ENCODE measurements at regions not wholly inside any gene's neighbourhood (a gene's known extent, or its start where the extent isn't known, plus 50 kb on each side); places are given as distances from the start of the nearest gene placed in this dataset.
A peak's percentile ranks its signal among the peaks of the same experiment; 100 is the strongest.

- H3K27ac ChIP-seq, result no peak overlapping the region
- no peaks in the 10 kb centered on the region for H3K36me3 ChIP-seq
- no peak for DNase-seq
- no peak for TF ChIP-seq CTCF (IDR thresholded peaks at IDR 0.05; ENCODE audit: low read depth, low read length)
- H3K9me3 ChIP-seq (ENCODE audit: severe bottlenecking), result no peaks in the 10 kb centered on the region
- no peak overlapping the region for H3K4me3 ChIP-seq (ENCODE audit: low read depth, low read length)
- no peaks in the 10 kb centered on the region for H3K27me3 ChIP-seq (ENCODE audit: insufficient read depth, low read depth, severe bottlenecking)
Observed at GRCh38 chr9:134978272-134978671, 60.6 kb upstream of the FCN1 start.

DNA sequence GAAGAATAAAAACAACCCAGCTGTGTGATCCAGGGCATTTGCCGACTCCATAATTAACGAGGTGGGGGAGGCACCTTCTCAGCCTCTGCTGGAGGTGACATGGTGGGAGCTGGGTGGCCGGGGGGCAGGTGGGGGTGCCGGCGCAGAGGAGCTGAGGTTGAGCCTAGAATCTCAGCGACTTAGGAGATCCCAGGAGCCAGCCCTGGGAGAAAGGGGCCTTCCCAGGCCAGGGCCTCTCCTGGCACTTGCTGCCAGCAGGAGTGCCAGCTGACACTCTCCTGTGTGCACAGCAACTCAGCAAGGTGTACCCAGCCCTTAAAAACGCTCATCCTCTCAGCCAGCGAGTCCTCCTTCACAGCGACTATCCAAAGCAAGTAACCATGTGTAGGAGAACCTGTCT is 62.8 kb upstream of the FCN1 start:
- Histone ChIP-seq H3K36me3 (no peaks in the 10 kb centered on the region), H3K9me3 (ENCODE audit: severe bottlenecking) (no peaks in the 10 kb centered on the region), H3K27me3 (ENCODE audit: insufficient read depth, low read depth, severe bottlenecking) (no peaks in the 10 kb centered on the region), H3K27ac (no peak overlapping the region), H3K4me3 (ENCODE audit: low read depth, low read length) (no peak overlapping the region)
- TF ChIP-seq CTCF (IDR thresholded peaks at IDR 0.05; ENCODE audit: low read depth, low read length), result no peak
- no peak for DNase-seq

DNA sequence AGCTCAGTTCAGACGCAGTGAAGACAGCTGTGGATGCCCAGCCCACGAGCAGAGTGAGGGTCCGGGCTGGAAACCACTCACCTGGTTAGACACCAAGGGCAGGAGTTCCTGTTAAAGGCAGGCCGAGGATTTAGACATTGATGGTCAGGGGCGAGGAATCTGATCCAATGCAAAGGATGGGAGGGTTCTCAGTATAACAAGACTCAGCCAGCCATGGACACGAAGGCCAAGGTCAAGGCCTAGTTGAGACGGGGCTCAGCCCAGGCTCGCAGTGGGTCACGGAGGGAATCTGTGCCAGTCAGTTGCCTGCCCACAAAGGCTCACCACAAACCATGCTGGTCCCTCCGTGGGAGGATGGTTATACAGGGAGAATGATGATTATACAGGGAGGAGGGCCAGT is 63.3 kb upstream of the FCN1 start:
- Histone ChIP-seq H3K27ac (no peak overlapping the region), H3K9me3 (ENCODE audit: severe bottlenecking) (no peaks in the 10 kb centered on the region), H3K36me3 (no peaks in the 10 kb centered on the region), H3K27me3 (ENCODE audit: insufficient read depth, low read depth, severe bottlenecking) (no peaks in the 10 kb centered on the region), H3K4me3 (ENCODE audit: low read depth, low read length) (no peak overlapping the region)
- DNase-seq, result no peak
- TF ChIP-seq CTCF (IDR thresholded peaks at IDR 0.05; ENCODE audit: low read depth, low read length), result no peak

- no peak overlapping the region; the same call in 1 of the 2 replicates for H3K27ac ChIP-seq
- H3K36me3 ChIP-seq, result no peaks in the 10 kb centered on the region
- no peak for TF ChIP-seq CTCF (IDR thresholded peaks at IDR 0.05; ENCODE audit: low read depth, low read length)
- DNase-seq, result no peak
- H3K4me3 ChIP-seq (ENCODE audit: low read depth, low read length), result no peak overlapping the region
- no peaks in the 10 kb centered on the region for H3K27me3 ChIP-seq (ENCODE audit: insufficient read depth, low read depth, severe bottlenecking)
- no peaks in the 10 kb centered on the region for H3K9me3 ChIP-seq (ENCODE audit: severe bottlenecking)
Observed at GRCh38 chr9:134981829-134982228, 64.1 kb upstream of the FCN1 start.

DNA sequence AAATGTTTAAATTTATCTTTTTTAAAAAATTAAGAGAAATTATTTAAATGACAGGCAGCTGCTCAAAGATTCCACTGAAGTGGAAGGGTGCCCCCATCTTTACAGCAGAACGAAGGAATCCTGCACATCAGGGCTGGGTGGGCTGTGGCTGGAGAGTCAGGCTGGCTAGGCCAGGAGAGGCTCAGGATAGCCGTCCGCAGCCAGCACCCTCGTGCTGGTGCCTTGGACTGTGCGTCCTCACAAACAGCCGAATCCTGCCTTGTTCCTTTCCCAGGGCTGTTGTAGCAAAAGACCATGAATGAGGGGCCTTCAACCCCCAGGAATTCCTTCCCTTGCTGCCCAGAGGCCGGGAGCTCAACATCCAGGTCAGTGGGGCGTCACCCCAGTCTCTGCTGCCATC is 64.6 kb upstream of the FCN1 start:
- no peaks in the 10 kb centered on the region for H3K36me3 ChIP-seq
- H3K4me3 ChIP-seq (ENCODE audit: low read depth, low read length), result no peak overlapping the region
- H3K9me3 ChIP-seq (ENCODE audit: severe bottlenecking), result peaks cover 4% of the 10 kb centered on the region
- H3K27me3 ChIP-seq (ENCODE audit: insufficient read depth, low read depth, severe bottlenecking), result no peaks in the 10 kb centered on the region
- TF ChIP-seq CTCF (IDR thresholded peaks at IDR 0.05; ENCODE audit: low read depth, low read length), result no peak
- peak overlapping the region; percentile 75 for H3K27ac ChIP-seq
- DNase-seq, result no peak

DNA sequence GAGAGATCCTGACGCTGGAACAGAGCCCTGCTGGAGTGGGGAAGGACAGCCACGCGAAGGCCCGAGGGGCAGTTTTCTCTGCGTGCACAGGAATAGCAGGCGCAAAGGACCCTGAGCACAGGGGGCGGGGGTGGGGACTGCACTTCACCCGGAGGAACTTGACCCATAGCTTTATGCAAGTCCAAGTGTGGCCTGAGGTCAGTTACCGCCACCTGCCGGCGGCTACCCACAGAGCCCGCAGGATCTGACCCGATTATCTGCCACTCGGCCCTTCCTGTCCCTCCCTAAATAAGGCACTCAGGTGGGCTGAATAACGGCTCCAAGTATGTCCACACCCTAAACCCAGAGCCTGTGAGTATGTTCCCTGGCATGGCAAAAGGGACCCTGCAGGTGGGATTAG is 65.4 kb upstream of the FCN1 start:
- no peaks in the 10 kb centered on the region for H3K36me3 ChIP-seq
- peak overlapping the region; percentile 75 for H3K27ac ChIP-seq
- no peak overlapping the region for H3K4me3 ChIP-seq (ENCODE audit: low read depth, low read length)
- H3K9me3 ChIP-seq (ENCODE audit: severe bottlenecking), result peaks cover 8% of the 10 kb centered on the region
- TF ChIP-seq CTCF (IDR thresholded peaks at IDR 0.05; ENCODE audit: low read depth, low read length), result peak; percentile 95
- DNase-seq, result peak; percentile 90
- no peaks in the 10 kb centered on the region for H3K27me3 ChIP-seq (ENCODE audit: insufficient read depth, low read depth, severe bottlenecking)
